HCT116 (cell line): ENCODE measurements at regions not wholly inside any gene's neighbourhood (a gene's known extent, or its start where the extent isn't known, plus 50 kb on each side); places are given as distances from the start of the nearest gene placed in this dataset.

ENCODE experiments used
- ATAC-seq: fragments of 200-7000 bp; cut with Tn5 transposase; 2 replicates; pipeline ENCODE4 v1.9.1; 2020; ENCODE audit warnings: mild to moderate bottlenecking, moderate library complexity
- BruUV-seq: library from RNA; stranded (reverse); fragments of 400-500 nt; replicated peaks from 2 replicates; lab custom pipeline; 2021; lab: Mats Ljungman, UMichigan
- CTCF ChIA-PET: fragments of 300-600 bp; sonication (Branson Sonifier 250); formaldehyde crosslinking; loops from one replicate; lab custom pipeline; 2021; ENCODE audit warnings: antibody characterized with exemption; lab: Charles Lee
- POLR2A ChIA-PET: fragments of 300-600, 350-600 bp; sonication (Branson Sonifier 250); formaldehyde crosslinking; loops from one replicate; lab custom pipeline; 2021; ENCODE audit warnings: antibody characterized with exemption; lab: Charles Lee
- RAD21 ChIA-PET, 2 experiments: fragments of 300-600 bp; sonication (Branson Sonifier 250); formaldehyde crosslinking; loops; one replicate each; lab custom pipeline; 2023; ENCODE audit warnings: low total read pairs in 2 of 2; ENCODE audit not compliant: uncharacterized antibody in 2 of 2, unreplicated experiment in 2 of 2, low non-redundant PET in 1 of 2; lab: Charles Lee
- DNase-seq: peaks from one replicate; pipeline ENCODE4 v3.0.0-alpha.2; 2010; ENCODE audit warnings: low read depth, low spot score
- H2AFZ ChIP-seq: fragments of 200-600 bp; shearing (Covaris generic), sonication (generic); 2 replicates; pipeline ENCODE4 v1.6.1; 2017; ENCODE audit warnings: low read depth, mixed run types, mixed read lengths, antibody characterized with exemption, low read length; ENCODE audit not compliant: poor library complexity, severe bottlenecking
- H3K27ac ChIP-seq: 2 replicates; pipeline ENCODE4 v1.5.1; 2012; ENCODE audit warnings: low read depth, low read length
- H3K27me3 ChIP-seq: fragments of 200-600 bp; sonication (generic); 2 replicates; pipeline ENCODE4 v1.6.1; 2016; ENCODE audit warnings: mixed run types, low read length, mixed read lengths; ENCODE audit not compliant: insufficient read depth
- H3K36me3 ChIP-seq, 2 experiments: fragments of 200-500 bp in 1 of 2; fragments of 200-600 bp in 1 of 2; sonication (Bioruptor generic) in 1 of 2; sonication (generic) in 1 of 2; 2 replicates each; pipeline versions ENCODE4 v1.5.1 to v1.6.1; 2014 to 2016; ENCODE audit warnings: low read length in 2 of 2, inconsistent platforms in 1 of 2, mixed read lengths in 1 of 2, mixed run types in 1 of 2; ENCODE audit not compliant: insufficient read depth in 2 of 2, control insufficient read depth in 1 of 2
- H3K4me1 ChIP-seq, 2 experiments: fragments of 200-600 bp in 1 of 2; sonication (generic) in 1 of 2; 2 replicates each; pipeline versions ENCODE4 v1.5.1 to v1.6.1; 2012 to 2017; ENCODE audit warnings: low read length in 2 of 2, inconsistent platforms in 1 of 2, mild to moderate bottlenecking in 1 of 2, mixed read lengths in 1 of 2, mixed run types in 1 of 2, moderate library complexity in 1 of 2; ENCODE audit not compliant: insufficient read depth in 2 of 2, control insufficient read depth in 1 of 2
- H3K4me2 ChIP-seq: fragments of 200-600 bp; sonication (generic); 2 replicates; pipeline ENCODE4 v1.6.1; 2017; ENCODE audit warnings: mixed run types, low read length, mixed read lengths
- H3K4me3 ChIP-seq, 2 experiments: fragments of 200-600 bp in 1 of 2; sonication (generic) in 1 of 2; replicated peaks in 1 of 2; 2 replicates each; pipeline ENCODE4 v1.5.1; 2011 to 2016; ENCODE audit warnings: low read length in 2 of 2, control low read depth in 1 of 2, low read depth in 1 of 2, mild to moderate bottlenecking in 1 of 2, mixed read lengths in 1 of 2, mixed run types in 1 of 2
- H3K79me2 ChIP-seq: fragments of 200-600 bp; sonication (generic); 2 replicates; pipeline ENCODE4 v1.6.1; 2017; ENCODE audit warnings: mild to moderate bottlenecking, mixed run types, low read length, moderate library complexity, mixed read lengths; ENCODE audit not compliant: insufficient read depth
- H3K9ac ChIP-seq: fragments of 200-600 bp; sonication (generic); 2 replicates; pipeline ENCODE4 v1.6.1; 2016; ENCODE audit warnings: low read length, mixed read lengths
- H3K9me2 ChIP-seq: fragments of 200-600 bp; sonication (generic), shearing (Covaris generic); 2 replicates; pipeline ENCODE4 v1.6.1; 2017; ENCODE audit warnings: mixed run types, mild to moderate bottlenecking, moderate library complexity; ENCODE audit not compliant: insufficient read depth
- H3K9me3 ChIP-seq, 2 experiments: fragments of 200-500 bp in 1 of 2; fragments of 200-600 bp in 1 of 2; sonication (Bioruptor generic) in 1 of 2; sonication (generic) in 1 of 2; 2 replicates each; pipeline ENCODE4 v1.6.1; 2014 to 2017; ENCODE audit warnings: low read length in 2 of 2, mixed read lengths in 2 of 2, inconsistent platforms in 1 of 2, low read depth in 1 of 2, mild to moderate bottlenecking in 1 of 2, mixed run types in 1 of 2, moderate library complexity in 1 of 2; ENCODE audit not compliant: control insufficient read depth in 1 of 2, insufficient read depth in 1 of 2
- H4K20me1 ChIP-seq: fragments of 200-600 bp; sonication (generic), shearing (Covaris generic); 2 replicates; pipeline ENCODE4 v1.6.1; 2017; ENCODE audit warnings: mixed run types, mild to moderate bottlenecking, moderate library complexity; ENCODE audit not compliant: insufficient read depth
- CEBPB ChIP-seq: IDR thresholded peaks from 2 replicates; pipeline ENCODE4 v1.6.1; 2012; ENCODE audit warnings: low read depth
- EZH2 ChIP-seq: fragments of 200-600 bp; sonication (generic); IDR thresholded peaks from 2 replicates; pipeline ENCODE4 v1.6.1; 2017; ENCODE audit warnings: antibody characterized with exemption, mixed run types
- JUND ChIP-seq: IDR thresholded peaks from 2 replicates; pipeline ENCODE4 v1.6.1; 2012
- ZFX ChIP-seq: fragments of 450-650 bp; IDR thresholded peaks from 2 replicates; pipeline ENCODE4 v1.6.1; 2017
- intact Hi-C: fragments of 100-400 bp; cut with micrococcal nuclease; formaldehyde crosslinking; loops from 2 replicates; pipeline ENCODE4 v1.10.0; 2022
- TF ChIP-seq, protein P1 (sequence below): IDR thresholded peaks from 2 replicates; pipeline ENCODE4 v1.6.1; 2012
- TF ChIP-seq, protein P2 (sequence below): IDR thresholded peaks from 2 replicates; pipeline ENCODE4 v1.6.1; 2012; ENCODE audit warnings: low read depth
- TF ChIP-seq, protein P3 (sequence below), 3 experiments: fragments of 200-600 bp in 1 of 3; sonication (generic) in 1 of 3; IDR thresholded peaks in 2 of 3; conservative IDR thresholded peaks in 1 of 3; 2 replicates each; pipeline ENCODE4 v1.5.1; 2012 to 2017; ENCODE audit warnings: low read depth in 2 of 3, low read length in 2 of 3, antibody characterized with exemption in 1 of 3, borderline replicate concordance in 1 of 3, control low read depth in 1 of 3, mild to moderate bottlenecking in 1 of 3, mixed read lengths in 1 of 3, mixed run types in 1 of 3, moderate library complexity in 1 of 3; ENCODE audit not compliant: insufficient read depth in 1 of 3

DNA sequence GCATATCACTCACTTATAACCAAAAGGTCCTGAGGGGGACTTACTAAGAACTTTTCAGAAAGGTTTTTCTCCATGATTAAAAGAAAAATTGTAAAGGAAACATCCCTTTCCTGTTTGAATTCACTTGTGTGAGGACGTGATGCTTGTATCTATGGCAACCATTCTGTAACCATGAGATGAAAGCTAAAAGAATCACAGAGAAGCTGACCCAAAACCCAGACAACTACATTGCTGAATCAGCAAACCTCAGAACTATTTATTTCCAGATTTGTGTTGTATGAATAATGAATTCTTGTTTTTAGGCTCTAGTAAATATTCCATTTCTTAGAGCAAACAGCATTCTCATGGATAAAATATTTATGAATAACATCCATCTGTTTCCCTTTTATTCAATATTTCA, 91.2 kb downstream of the RCHY1 start:
- TF ChIP-seq JUND = no peak
- TF ChIP-seq, protein P1, sequence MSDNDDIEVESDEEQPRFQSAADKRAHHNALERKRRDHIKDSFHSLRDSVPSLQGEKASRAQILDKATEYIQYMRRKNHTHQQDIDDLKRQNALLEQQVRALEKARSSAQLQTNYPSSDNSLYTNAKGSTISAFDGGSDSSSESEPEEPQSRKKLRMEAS = no peak
- TF ChIP-seq EZH2 = no peak
- TF ChIP-seq, protein P2, sequence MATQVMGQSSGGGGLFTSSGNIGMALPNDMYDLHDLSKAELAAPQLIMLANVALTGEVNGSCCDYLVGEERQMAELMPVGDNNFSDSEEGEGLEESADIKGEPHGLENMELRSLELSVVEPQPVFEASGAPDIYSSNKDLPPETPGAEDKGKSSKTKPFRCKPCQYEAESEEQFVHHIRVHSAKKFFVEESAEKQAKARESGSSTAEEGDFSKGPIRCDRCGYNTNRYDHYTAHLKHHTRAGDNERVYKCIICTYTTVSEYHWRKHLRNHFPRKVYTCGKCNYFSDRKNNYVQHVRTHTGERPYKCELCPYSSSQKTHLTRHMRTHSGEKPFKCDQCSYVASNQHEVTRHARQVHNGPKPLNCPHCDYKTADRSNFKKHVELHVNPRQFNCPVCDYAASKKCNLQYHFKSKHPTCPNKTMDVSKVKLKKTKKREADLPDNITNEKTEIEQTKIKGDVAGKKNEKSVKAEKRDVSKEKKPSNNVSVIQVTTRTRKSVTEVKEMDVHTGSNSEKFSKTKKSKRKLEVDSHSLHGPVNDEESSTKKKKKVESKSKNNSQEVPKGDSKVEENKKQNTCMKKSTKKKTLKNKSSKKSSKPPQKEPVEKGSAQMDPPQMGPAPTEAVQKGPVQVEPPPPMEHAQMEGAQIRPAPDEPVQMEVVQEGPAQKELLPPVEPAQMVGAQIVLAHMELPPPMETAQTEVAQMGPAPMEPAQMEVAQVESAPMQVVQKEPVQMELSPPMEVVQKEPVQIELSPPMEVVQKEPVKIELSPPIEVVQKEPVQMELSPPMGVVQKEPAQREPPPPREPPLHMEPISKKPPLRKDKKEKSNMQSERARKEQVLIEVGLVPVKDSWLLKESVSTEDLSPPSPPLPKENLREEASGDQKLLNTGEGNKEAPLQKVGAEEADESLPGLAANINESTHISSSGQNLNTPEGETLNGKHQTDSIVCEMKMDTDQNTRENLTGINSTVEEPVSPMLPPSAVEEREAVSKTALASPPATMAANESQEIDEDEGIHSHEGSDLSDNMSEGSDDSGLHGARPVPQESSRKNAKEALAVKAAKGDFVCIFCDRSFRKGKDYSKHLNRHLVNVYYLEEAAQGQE = no peak
- no peaks in the 10 kb centered on the region for H3K36me3 ChIP-seq
- ChIA-PET RAD21 (no interaction called here), POLR2A (no interaction called here), CTCF (no interaction called here)
- H3K27me3 ChIP-seq = no peaks in the 10 kb centered on the region
- BruUV-seq = no TSS peak
- H3K9ac ChIP-seq = no peak overlapping the region
- H3K4me3 ChIP-seq = no peak overlapping the region
- DNase-seq (no peak), ATAC-seq (no peak)
- no peak overlapping the region for H3K27ac ChIP-seq
- H4K20me1 ChIP-seq = no peaks in the 10 kb centered on the region
- no peak overlapping the region for H2AFZ ChIP-seq
- no peaks in the 10 kb centered on the region for H3K79me2 ChIP-seq
- H3K4me2 ChIP-seq = no peak overlapping the region
- no peaks in the 10 kb centered on the region for H3K9me2 ChIP-seq
- H3K4me1 ChIP-seq = no peaks in the 10 kb centered on the region
- H3K9me3 ChIP-seq = no peaks in the 10 kb centered on the region
- intact Hi-C loops = no loop called here

DNA sequence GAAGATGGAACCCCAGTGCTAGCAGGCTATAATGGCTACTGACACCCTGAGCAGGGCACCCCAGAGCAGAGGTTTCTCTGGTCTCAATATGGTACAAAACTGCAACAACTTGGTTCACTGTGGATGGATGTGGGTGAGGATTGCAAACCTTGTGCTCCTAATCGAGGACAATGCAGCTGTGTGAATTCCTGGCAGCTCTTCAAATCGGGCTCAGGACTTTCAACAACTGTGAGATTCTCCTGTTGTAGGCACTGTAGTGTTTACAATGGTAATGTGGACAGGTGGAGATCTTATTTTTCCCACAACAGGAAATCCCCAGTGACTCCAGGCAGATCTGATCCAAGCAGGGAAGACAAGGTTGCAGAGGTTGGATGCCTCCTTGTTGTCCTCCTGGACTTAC, 101.5 kb downstream of the RCHY1 start:
- no peak overlapping the region for H3K4me3 ChIP-seq
- H3K9me3 ChIP-seq = no peaks in the 10 kb centered on the region
- no peak for DNase-seq
- no peaks in the 10 kb centered on the region for H3K36me3 ChIP-seq
- CTCF ChIA-PET = no interaction called here
- H3K79me2 ChIP-seq = no peaks in the 10 kb centered on the region
- H3K9ac ChIP-seq = no peak overlapping the region
- TF ChIP-seq JUND = no peak
- TF ChIP-seq CEBPB = no peak
- TF ChIP-seq, protein P1 = no peak
- TF ChIP-seq ZFX = no peak
- TF ChIP-seq, protein P3, sequence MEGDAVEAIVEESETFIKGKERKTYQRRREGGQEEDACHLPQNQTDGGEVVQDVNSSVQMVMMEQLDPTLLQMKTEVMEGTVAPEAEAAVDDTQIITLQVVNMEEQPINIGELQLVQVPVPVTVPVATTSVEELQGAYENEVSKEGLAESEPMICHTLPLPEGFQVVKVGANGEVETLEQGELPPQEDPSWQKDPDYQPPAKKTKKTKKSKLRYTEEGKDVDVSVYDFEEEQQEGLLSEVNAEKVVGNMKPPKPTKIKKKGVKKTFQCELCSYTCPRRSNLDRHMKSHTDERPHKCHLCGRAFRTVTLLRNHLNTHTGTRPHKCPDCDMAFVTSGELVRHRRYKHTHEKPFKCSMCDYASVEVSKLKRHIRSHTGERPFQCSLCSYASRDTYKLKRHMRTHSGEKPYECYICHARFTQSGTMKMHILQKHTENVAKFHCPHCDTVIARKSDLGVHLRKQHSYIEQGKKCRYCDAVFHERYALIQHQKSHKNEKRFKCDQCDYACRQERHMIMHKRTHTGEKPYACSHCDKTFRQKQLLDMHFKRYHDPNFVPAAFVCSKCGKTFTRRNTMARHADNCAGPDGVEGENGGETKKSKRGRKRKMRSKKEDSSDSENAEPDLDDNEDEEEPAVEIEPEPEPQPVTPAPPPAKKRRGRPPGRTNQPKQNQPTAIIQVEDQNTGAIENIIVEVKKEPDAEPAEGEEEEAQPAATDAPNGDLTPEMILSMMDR (IDR thresholded peaks at IDR 0.05 in 2 of 3, conservative IDR thresholded peaks at IDR 0.05 in 1 of 3; ENCODE audit: borderline replicate concordance in 1 of 3, insufficient read depth in 1 of 3, low read depth in 2 of 3, low read length in 2 of 3) = no peak
- TF ChIP-seq, all 23 proteins: peak for 0
- intact Hi-C loops = no loop called here
- Histone ChIP-seq H4K20me1 (no peaks in the 10 kb centered on the region), H3K9me2 (no peaks in the 10 kb centered on the region), H3K4me1 (no peaks in the 10 kb centered on the region), H3K27me3 (0 out of 2 replicates have a peak, but pooled peaks cover 3% of the 10 kb centered on the region), H2AFZ (no peak overlapping the region), H3K27ac (no peak overlapping the region), H3K4me2 (no peak overlapping the region)
- RAD21 ChIA-PET = no interaction called here
- ATAC-seq = no peak
- BruUV-seq = no TSS peak
- POLR2A ChIA-PET = no interaction called here
